ENCODE measurements at regions not wholly inside any gene's neighbourhood (a gene's known extent, or its start where the extent isn't known, plus 50 kb on each side); places are given as distances from the start of the nearest gene placed in this dataset.

GRCh38 chr2:128371248-128371630 is 52.6 kb upstream of the HS6ST1 start:
- no peak for TF ChIP-seq CTCF (IDR thresholded peaks at IDR 0.05)
- no peak for TF ChIP-seq POLR2A (IDR thresholded peaks at IDR 0.05)

Measured in prostate gland (tissue), 2 donors.